ENCODE measurements at regions not wholly inside any gene's neighbourhood (a gene's known extent, or its start where the extent isn't known, plus 50 kb on each side); places are given as distances from the start of the nearest gene placed in this dataset.

- no peak overlapping the region for H3K4me3 ChIP-seq
- WGBS (ENCODE audit: missing lambda C conversion rate): 61% methylated on average over 5 of the region's 5 CpGs
- H3K4me1 ChIP-seq: no peaks in the 10 kb centered on the region
- ATAC-seq: no peak
- POLR2A ChIA-PET: no interaction called here
- no peak overlapping the region for H3K27ac ChIP-seq
- CTCF ChIA-PET: interaction anchor here (2.0 kb wide), 1 partner anchor 10 kb away, joined by 6 read pairs; no protein-coding TSS in a partner anchor
- no peak for DNase-seq (ENCODE audit: low read depth in 1 of 2, low spot score in 1 of 2)
- FAIRE-seq: no peak
- no peak overlapping the region for H3K4me2 ChIP-seq
- H3K9me3 ChIP-seq: no peaks in the 10 kb centered on the region
- TF ChIP-seq CHD2 (IDR thresholded peaks at IDR 0.05; ENCODE audit: low read length, partially characterized antibody) (no peak), MAZ (IDR thresholded peaks at IDR 0.05; ENCODE audit: borderline replicate concordance, low read depth, low read length) (no peak), FOSL2 (IDR thresholded peaks at IDR 0.05) (no peak), FOSL2 (CRISPR knock-in tag; IDR thresholded peaks at IDR 0.05) (no peak), ESRRA (IDR thresholded peaks at IDR 0.05; ENCODE audit: borderline replicate concordance, low read length) (no peak), FOSB (CRISPR knock-in tag; IDR thresholded peaks at IDR 0.05) (no peak), RCOR1 (IDR thresholded peaks at IDR 0.05; ENCODE audit: low read depth, low read length) (no peak), E2F6 (IDR thresholded peaks at IDR 0.05; ENCODE audit: borderline replicate concordance, low read depth) (no peak), REST (IDR thresholded peaks at IDR 0.05) (no peak), JUNB (IDR thresholded peaks at IDR 0.05) (no peak), POLR2AphosphoS2 (conservative IDR thresholded peaks at IDR 0.05; ENCODE audit: low read length) (no peak), CEBPB (IDR thresholded peaks at IDR 0.05) (no peak)
Measured at GRCh38 chr4:183589461-183590099, 69.4 kb downstream of the RWDD4 start.

All from A549 (cell line).